Ovary (tissue), 7 donors: ENCODE measurements at regions not wholly inside any gene's neighbourhood (a gene's known extent, or its start where the extent isn't known, plus 50 kb on each side); places are given as distances from the start of the nearest gene placed in this dataset.

Experiments
- DNase-seq, 5 donors: peaks; one replicate each; pipeline ENCODE4 v3.0.0-alpha.2; 2019 to 2020
- H3K27ac ChIP-seq, 2 donors: fragments of 200-600 bp; one replicate each; pipeline versions ENCODE4 v1.5.1 to v1.8.0; 2019 to 2022
- H3K27me3 ChIP-seq: fragments of 200-600 bp; one replicate; pipeline ENCODE4 v1.8.0; 2022
- H3K36me3 ChIP-seq: fragments of 200-600 bp; sonication (generic); one replicate; pipeline ENCODE4 v1.5.1; 2019
- H3K4me1 ChIP-seq: one replicate; pipeline ENCODE4 v1.8.1; 2013; ENCODE audit warnings: mild to moderate bottlenecking, moderate library complexity; ENCODE audit not compliant: insufficient read depth
- H3K4me3 ChIP-seq: fragments of 200-600 bp; sonication (generic); one replicate; pipeline ENCODE4 v1.5.1; 2017
- H3K9me3 ChIP-seq, 2 donors: fragments of 200-600 bp in 1 of 2; sonication (generic) in 1 of 2; one replicate each; pipeline versions ENCODE4 v1.5.1 to v1.8.1; 2013 to 2019; ENCODE audit warnings: mild to moderate bottlenecking in 1 of 2, moderate library complexity in 1 of 2
- CTCF ChIP-seq, 3 donors: fragments of 450-650 bp in 2 of 3; fragments of 200-600 bp in 1 of 3; IDR thresholded peaks; one replicate each; pipeline versions ENCODE4 v1.5.1 to v1.8.0; 2016 to 2022; ENCODE audit warnings: antibody characterized with exemption in 3 of 3, mild to moderate bottlenecking in 1 of 3
- EP300 ChIP-seq: sonication (generic); formaldehyde crosslinking; IDR thresholded peaks from one replicate; pipeline ENCODE4 v1.6.1; 2017; ENCODE audit warnings: antibody characterized with exemption
- POLR2A ChIP-seq: fragments of 450-650 bp; IDR thresholded peaks from one replicate; pipeline ENCODE4 v1.6.1; 2017; ENCODE audit warnings: antibody characterized with exemption, mild to moderate bottlenecking, moderate library complexity
- WGBS, 3 donors: extraction: QIAGEN DNeasy Blood & Tissue Kit in 1 of 3; methylation state at CpG; one replicate each; pipeline versions ENCODE4 v1.1.5 to v1.1.7; 2013 to 2017; 5-methylcytosine and 5-hydroxymethylcytosine counted together
- intact Hi-C, 4 donors: fragments of 100-400 bp; cut with DNase I; formaldehyde crosslinking; loops; one replicate each; pipeline versions ENCODE4 v1.11.0 to v1.15.1; 2022 to 2023
- donor health status: DM: no; HTN: no; CAD: no; lungs with moderate emphysema.
- donor health status: DM: no; HTN: no; CAD: no.
- donor health status: Bipolar disorder and iron deficiency.
- donor health status: DM: no; HTN: no; CAD: no.
- donor health status: DM: yes; HTN: yes; CAD: no.

- no peak overlapping the region for H3K27ac ChIP-seq
- no peaks in the 10 kb centered on the region for H3K9me3 ChIP-seq
- peaks cover 3% of the 10 kb centered on the region for H3K4me1 ChIP-seq
- H3K27me3 ChIP-seq = no peaks in the 10 kb centered on the region
- 25 to 34% (median 32%) methylated on average over 5 of the region's 5 CpGs for WGBS, 3 donors
- no peak for TF ChIP-seq CTCF (IDR thresholded peaks at IDR 0.05)
- no peak for TF ChIP-seq EP300
- no peak for TF ChIP-seq POLR2A
- no peak overlapping the region for H3K4me3 ChIP-seq
- intact Hi-C loops = no loop called here
- DNase-seq = peak in 1 of 5 donors; percentile 18
- no peaks in the 10 kb centered on the region for H3K36me3 ChIP-seq
Observed at GRCh38 chr12:19058235-19059021, 71.1 kb upstream of the PLEKHA5 start.

GRCh38 chr12:19064713-19065112, 64.8 kb upstream of the PLEKHA5 start:
- TF ChIP-seq EP300 (no peak), POLR2A (no peak), CTCF (IDR thresholded peaks at IDR 0.05) (no peak)
- Histone ChIP-seq H3K4me1 (no peaks in the 10 kb centered on the region), H3K27me3 (no peaks in the 10 kb centered on the region), H3K4me3 (no peak overlapping the region), H3K27ac (no peak overlapping the region), H3K36me3 (no peaks in the 10 kb centered on the region), H3K9me3 (no peaks in the 10 kb centered on the region)
- intact Hi-C loops = no loop called here
- DNase-seq = no peak
- 50 to 62% (median 54%) methylated on average over 2 of the region's 2 CpGs for WGBS, 3 donors

- TF ChIP-seq CTCF (IDR thresholded peaks at IDR 0.05) (no peak), EP300 (no peak), POLR2A (no peak)
- no peak overlapping the region for H3K4me3 ChIP-seq
- WGBS, 3 donors = 95 to 96% (median 95%) methylated on average over 2 of the region's 2 CpGs
- intact Hi-C loops = no loop called here
- no peak overlapping the region for H3K27ac ChIP-seq
- no peaks in the 10 kb centered on the region for H3K9me3 ChIP-seq
- DNase-seq = no peak
- no peaks in the 10 kb centered on the region for H3K27me3 ChIP-seq
- H3K4me1 ChIP-seq = no peaks in the 10 kb centered on the region
- H3K36me3 ChIP-seq = no peaks in the 10 kb centered on the region
Observed at GRCh38 chr12:19065223-19065622, 64.3 kb upstream of the PLEKHA5 start.

GRCh38 chr12:19065871-19066270, 63.7 kb upstream of the PLEKHA5 start:
- Histone ChIP-seq H3K27me3 (no peaks in the 10 kb centered on the region), H3K36me3 (no peaks in the 10 kb centered on the region), H3K4me3 (no peak overlapping the region), H3K27ac (no peak overlapping the region), H3K9me3 (no peaks in the 10 kb centered on the region), H3K4me1 (no peaks in the 10 kb centered on the region)
- intact Hi-C loops = no loop called here
- TF ChIP-seq CTCF (IDR thresholded peaks at IDR 0.05) = no peak
- 90 to 91% (median 90%) methylated on average over 1 of the region's 1 CpG for WGBS, 3 donors
- DNase-seq = no peak
